ENCODE measurements at regions not wholly inside any gene's neighbourhood (a gene's known extent, or its start where the extent isn't known, plus 50 kb on each side); places are given as distances from the start of the nearest gene placed in this dataset.

GRCh38 chr12:47553266-47553665 lies 152.6 kb downstream of the RPAP3 start:
- TF ChIP-seq CTCF (IDR thresholded peaks at IDR 0.05) (no peak), POLR2A (IDR thresholded peaks at IDR 0.05) (no peak)
